Natural killer cell (primary cell): ENCODE measurements at regions not wholly inside any gene's neighbourhood (a gene's known extent, or its start where the extent isn't known, plus 50 kb on each side); places are given as distances from the start of the nearest gene placed in this dataset.

Experiments
- ATAC-seq, 3 donors: fragments of 150-1000 bp in 2 of 3; fragments of 200-7000 bp in 1 of 3; cut with Tn5 transposase; 1 replicate in 1 of 3; 2 replicates in 2 of 3; pipeline ENCODE4 v1.10.0; 2021; ENCODE audit warnings: mild to moderate bottlenecking in 2 of 3, moderate library complexity in 2 of 3
- DNase-seq, 2 donors: peaks; one replicate each; pipeline versions ENCODE4 v3.0.0 to v3.0.0-alpha.2; 2013 to 2021; ENCODE audit warnings: mixed read lengths in 1 of 2
- H3K27ac ChIP-seq: one replicate; pipeline ENCODE4 v1.5.1; 2013; ENCODE audit warnings: mild to moderate bottlenecking, low read length
- H3K27me3 ChIP-seq: one replicate; pipeline ENCODE4 v1.6.1; 2013; ENCODE audit warnings: low read length; ENCODE audit not compliant: control insufficient read depth, insufficient read depth
- H3K36me3 ChIP-seq: one replicate; pipeline ENCODE4 v1.6.1; 2013; ENCODE audit warnings: low read length; ENCODE audit not compliant: control insufficient read depth, insufficient read depth
- H3K4me1 ChIP-seq: one replicate; pipeline ENCODE4 v1.6.1; 2013; ENCODE audit warnings: low read length; ENCODE audit not compliant: control insufficient read depth, insufficient read depth
- H3K4me3 ChIP-seq: one replicate; pipeline ENCODE4 v1.5.1; 2013; ENCODE audit warnings: low read length
- H3K9me3 ChIP-seq: one replicate; pipeline ENCODE4 v1.6.1; 2013; ENCODE audit warnings: low read length; ENCODE audit not compliant: control insufficient read depth, insufficient read depth
- H3K27ac Mint-ChIP-seq, 2 donors: one replicate each; pipeline ENCODE4 v1.8.0; 2022; ENCODE audit warnings: mild to moderate bottlenecking in 2 of 2, mixed read lengths in 2 of 2, moderate library complexity in 1 of 2
- H3K27me3 Mint-ChIP-seq, 2 donors: one replicate each; pipeline ENCODE4 v1.8.0; 2022; ENCODE audit warnings: low read depth in 2 of 2, mixed read lengths in 2 of 2
- H3K36me3 Mint-ChIP-seq: one replicate; pipeline ENCODE4 v1.8.0; 2022; ENCODE audit warnings: mixed read lengths
- H3K4me1 Mint-ChIP-seq, 2 donors: one replicate each; pipeline ENCODE4 v1.8.0; 2022; ENCODE audit warnings: mixed read lengths in 2 of 2
- H3K4me3 Mint-ChIP-seq: one replicate; pipeline ENCODE4 v1.8.0; 2022; ENCODE audit warnings: mild to moderate bottlenecking, moderate library complexity, mixed read lengths
- H3K9me3 Mint-ChIP-seq, 2 donors: one replicate each; pipeline ENCODE4 v1.8.0; 2022; ENCODE audit warnings: mixed read lengths in 2 of 2
- WGBS: methylation state at CpG from one replicate; pipeline ENCODE4 v1.1.7; 2013; ENCODE audit warnings: missing lambda C conversion rate; ENCODE audit not compliant: insufficient coverage; 5-methylcytosine and 5-hydroxymethylcytosine counted together
- intact Hi-C: fragments of 100-400 bp; cut with micrococcal nuclease; formaldehyde crosslinking; loops from one replicate; pipeline ENCODE4 v1.14.2; 2022
- TF ChIP-seq, protein P1 (sequence below): fragments of 200-600 bp; IDR thresholded peaks from one replicate; pipeline ENCODE4 v1.8.0; 2022; ENCODE audit warnings: antibody characterized with exemption

DNA sequence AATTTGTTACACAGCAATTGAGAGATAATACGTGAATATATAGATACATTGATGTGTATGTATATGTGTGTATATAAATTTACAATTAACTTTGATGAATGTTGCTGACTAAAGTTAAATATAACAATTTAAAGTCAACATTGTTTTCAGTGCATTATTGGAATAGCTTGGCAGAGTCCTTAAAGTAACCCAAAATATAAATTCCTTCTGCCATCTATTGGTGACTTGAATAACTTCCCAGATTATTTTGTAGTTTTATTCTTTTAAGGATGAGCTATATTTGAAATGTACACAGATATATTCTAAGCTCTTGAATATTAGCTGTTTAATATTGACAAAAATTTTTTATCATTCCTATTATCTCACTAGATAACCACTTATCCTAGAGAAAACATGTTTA lies 298.2 kb upstream of the FSTL5 start:
- 71% methylated on average over 1 of the region's 1 CpG for WGBS
- DNase-seq (no peak), ATAC-seq (no peak)
- H3K27ac Mint-ChIP-seq = no peak overlapping the region
- no peaks in the 10 kb centered on the region for H3K4me1 ChIP-seq
- peaks cover 0 to 4% of the 10 kb centered on the region in 2 donors for H3K9me3 Mint-ChIP-seq
- no peaks in the 10 kb centered on the region for H3K27me3 ChIP-seq
- no peak overlapping the region for H3K4me3 ChIP-seq
- H3K36me3 Mint-ChIP-seq = no peaks in the 10 kb centered on the region
- intact Hi-C loops = no loop called here
- no peaks in the 10 kb centered on the region for H3K36me3 ChIP-seq
- H3K27ac ChIP-seq = no peak overlapping the region
- TF ChIP-seq, protein P1, sequence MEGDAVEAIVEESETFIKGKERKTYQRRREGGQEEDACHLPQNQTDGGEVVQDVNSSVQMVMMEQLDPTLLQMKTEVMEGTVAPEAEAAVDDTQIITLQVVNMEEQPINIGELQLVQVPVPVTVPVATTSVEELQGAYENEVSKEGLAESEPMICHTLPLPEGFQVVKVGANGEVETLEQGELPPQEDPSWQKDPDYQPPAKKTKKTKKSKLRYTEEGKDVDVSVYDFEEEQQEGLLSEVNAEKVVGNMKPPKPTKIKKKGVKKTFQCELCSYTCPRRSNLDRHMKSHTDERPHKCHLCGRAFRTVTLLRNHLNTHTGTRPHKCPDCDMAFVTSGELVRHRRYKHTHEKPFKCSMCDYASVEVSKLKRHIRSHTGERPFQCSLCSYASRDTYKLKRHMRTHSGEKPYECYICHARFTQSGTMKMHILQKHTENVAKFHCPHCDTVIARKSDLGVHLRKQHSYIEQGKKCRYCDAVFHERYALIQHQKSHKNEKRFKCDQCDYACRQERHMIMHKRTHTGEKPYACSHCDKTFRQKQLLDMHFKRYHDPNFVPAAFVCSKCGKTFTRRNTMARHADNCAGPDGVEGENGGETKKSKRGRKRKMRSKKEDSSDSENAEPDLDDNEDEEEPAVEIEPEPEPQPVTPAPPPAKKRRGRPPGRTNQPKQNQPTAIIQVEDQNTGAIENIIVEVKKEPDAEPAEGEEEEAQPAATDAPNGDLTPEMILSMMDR = no peak
- H3K9me3 ChIP-seq = no peaks in the 10 kb centered on the region
- no peak overlapping the region for H3K4me3 Mint-ChIP-seq
- H3K27me3 Mint-ChIP-seq = no peaks in the 10 kb centered on the region
- H3K4me1 Mint-ChIP-seq = no peaks in the 10 kb centered on the region

- intact Hi-C loops = no loop called here
- no peaks in the 10 kb centered on the region for H3K9me3 ChIP-seq
- no peaks in the 10 kb centered on the region for H3K27me3 ChIP-seq
- 95% methylated on average over 5 of the region's 6 CpGs for WGBS
- no peak overlapping the region for H3K27ac Mint-ChIP-seq
- H3K4me3 ChIP-seq = no peak overlapping the region
- H3K9me3 Mint-ChIP-seq = peaks cover 0 to 4% of the 10 kb centered on the region in 2 donors
- no peaks in the 10 kb centered on the region for H3K4me1 Mint-ChIP-seq
- H3K36me3 ChIP-seq = no peaks in the 10 kb centered on the region
- H3K36me3 Mint-ChIP-seq = no peaks in the 10 kb centered on the region
- DNase-seq (no peak), ATAC-seq (no peak)
- no peaks in the 10 kb centered on the region for H3K27me3 Mint-ChIP-seq
- no peaks in the 10 kb centered on the region for H3K4me1 ChIP-seq
- TF ChIP-seq, protein P1 = no peak
- no peak overlapping the region for H3K4me3 Mint-ChIP-seq
- H3K27ac ChIP-seq = no peak overlapping the region
Observed at GRCh38 chr4:162458051-162458450, 294.3 kb upstream of the FSTL5 start.

DNA sequence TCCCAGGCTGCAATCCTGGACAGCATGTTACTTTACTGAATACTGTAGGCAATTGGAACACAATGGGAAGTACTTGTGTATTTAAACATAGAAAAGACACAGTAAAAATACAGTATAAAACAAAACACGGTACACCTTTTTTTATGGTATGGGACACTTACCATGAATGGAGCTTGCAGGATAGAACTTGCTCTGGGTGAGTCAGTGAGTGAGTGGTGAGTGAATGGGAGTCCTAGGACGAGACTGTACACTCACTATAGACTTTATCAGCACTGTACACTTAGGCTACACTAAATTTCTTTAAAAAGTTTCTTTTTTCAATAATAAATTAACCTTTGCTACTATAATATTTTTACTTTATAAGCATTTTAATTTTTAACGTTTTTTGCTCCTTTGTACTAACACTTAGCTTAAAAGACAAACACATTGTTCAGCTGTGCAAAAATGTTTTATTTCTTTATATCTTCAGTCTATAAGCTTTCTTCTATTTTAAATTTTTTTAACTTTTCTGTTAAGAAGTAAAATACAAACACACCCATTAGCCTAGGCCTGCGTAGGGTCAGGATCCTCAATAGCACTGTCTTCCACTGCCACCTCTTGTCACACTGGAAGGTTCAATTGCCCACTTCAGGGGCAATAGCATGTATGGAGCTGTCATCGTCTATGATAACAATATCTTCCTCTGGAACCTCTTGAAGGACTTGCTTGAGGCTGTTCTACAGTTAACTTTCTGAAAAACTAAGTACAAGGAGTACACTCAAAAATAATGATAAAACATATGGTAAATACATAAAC lies 293.5 kb upstream of the FSTL5 start:
- 84% methylated on average over 2 of the region's 5 CpGs for WGBS
- TF ChIP-seq, protein P1 = no peak

DNA sequence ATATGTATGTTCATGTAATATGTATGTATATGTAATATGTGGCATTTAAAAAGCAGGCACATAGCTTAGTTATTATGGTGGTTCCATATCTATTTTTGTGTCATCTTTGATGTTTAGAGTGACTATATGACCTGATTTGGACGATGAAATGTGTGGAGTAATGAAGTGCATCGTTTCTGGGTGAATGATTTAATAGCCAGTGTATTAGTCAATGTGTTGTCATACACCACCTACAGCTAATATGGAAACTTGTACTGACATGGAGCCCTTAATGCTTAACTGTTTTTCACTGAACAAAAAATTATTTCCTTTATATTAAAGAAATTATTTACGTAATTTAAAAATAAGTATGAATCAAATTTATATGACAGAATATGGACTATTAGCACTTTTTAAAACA lies 292.3 kb upstream of the FSTL5 start:
- Mint-ChIP-seq H3K27ac (no peak overlapping the region), H3K4me1 (no peaks in the 10 kb centered on the region), H3K4me3 (no peak overlapping the region), H3K36me3 (no peaks in the 10 kb centered on the region), H3K9me3 (peaks cover 0 to 2% of the 10 kb centered on the region in 2 donors), H3K27me3 (no peaks in the 10 kb centered on the region)
- TF ChIP-seq, protein P1 = no peak
- WGBS = 100% methylated on average over 2 of the region's 3 CpGs
- Histone ChIP-seq H3K27me3 (no peaks in the 10 kb centered on the region), H3K9me3 (no peaks in the 10 kb centered on the region), H3K27ac (no peak overlapping the region), H3K4me1 (no peaks in the 10 kb centered on the region), H3K4me3 (no peak overlapping the region), H3K36me3 (no peaks in the 10 kb centered on the region)
- intact Hi-C loops = no loop called here
- no peak for DNase-seq
- no peak for ATAC-seq

More for the DNA sequence above, 293.5 kb upstream of the FSTL5 start:
- intact Hi-C loops = no loop called here
- Histone ChIP-seq H3K9me3 (no peaks in the 10 kb centered on the region), H3K27ac (no peak overlapping the region), H3K27me3 (no peaks in the 10 kb centered on the region), H3K4me3 (no peak overlapping the region), H3K36me3 (no peaks in the 10 kb centered on the region), H3K4me1 (no peaks in the 10 kb centered on the region)
- Mint-ChIP-seq H3K4me3 (no peak overlapping the region), H3K4me1 (no peaks in the 10 kb centered on the region), H3K27ac (no peak overlapping the region), H3K9me3 (peaks cover 0 to 2% of the 10 kb centered on the region in 2 donors), H3K36me3 (no peaks in the 10 kb centered on the region), H3K27me3 (no peaks in the 10 kb centered on the region)
- ATAC-seq = no peak
- no peak for DNase-seq
